GM21786 (cell line): ENCODE measurements at regions not wholly inside any gene's neighbourhood (a gene's known extent, or its start where the extent isn't known, plus 50 kb on each side); places are given as distances from the start of the nearest gene placed in this dataset.

Experiments used
- ATAC-seq: cut with Tn5 transposase; IDR thresholded peaks from one replicate; pipeline ENCODE4 v1.9.1; 2021; ENCODE audit not compliant: unreplicated experiment

- ATAC-seq, result no peak
Measured at GRCh38 chr3:170732660-170733245, 137.2 kb downstream of the RPL22L1 start.

- no peak for ATAC-seq
Measured at GRCh38 chr3:170731281-170731680, 138.7 kb downstream of the RPL22L1 start.

GRCh38 chr3:170730071-170730812 is 139.8 kb downstream of the RPL22L1 start:
- ATAC-seq, result no peak

- ATAC-seq, result no peak
Measured at GRCh38 chr3:170728181-170728580, 141.8 kb downstream of the RPL22L1 start.

DNA sequence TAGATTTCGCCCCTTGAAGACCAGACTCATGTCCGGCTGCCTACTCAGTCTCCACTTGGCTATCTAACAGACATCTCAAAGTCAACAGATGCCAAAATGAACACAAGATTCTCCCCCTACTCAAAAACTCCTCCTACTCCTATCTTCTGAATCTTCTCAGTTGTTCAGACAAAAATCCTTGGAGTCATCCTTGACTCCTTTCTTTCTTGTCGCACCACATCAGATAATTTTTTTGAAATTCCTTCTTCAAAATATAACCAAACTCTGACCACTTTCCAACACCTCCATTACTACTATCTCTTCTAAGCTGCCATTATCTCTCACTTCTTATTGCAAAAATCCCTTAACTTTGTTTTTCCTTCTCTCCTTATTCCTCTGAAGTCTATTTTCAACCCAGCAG is 141.9 kb upstream of the SLC7A14 start:
- ATAC-seq, result no peak

DNA sequence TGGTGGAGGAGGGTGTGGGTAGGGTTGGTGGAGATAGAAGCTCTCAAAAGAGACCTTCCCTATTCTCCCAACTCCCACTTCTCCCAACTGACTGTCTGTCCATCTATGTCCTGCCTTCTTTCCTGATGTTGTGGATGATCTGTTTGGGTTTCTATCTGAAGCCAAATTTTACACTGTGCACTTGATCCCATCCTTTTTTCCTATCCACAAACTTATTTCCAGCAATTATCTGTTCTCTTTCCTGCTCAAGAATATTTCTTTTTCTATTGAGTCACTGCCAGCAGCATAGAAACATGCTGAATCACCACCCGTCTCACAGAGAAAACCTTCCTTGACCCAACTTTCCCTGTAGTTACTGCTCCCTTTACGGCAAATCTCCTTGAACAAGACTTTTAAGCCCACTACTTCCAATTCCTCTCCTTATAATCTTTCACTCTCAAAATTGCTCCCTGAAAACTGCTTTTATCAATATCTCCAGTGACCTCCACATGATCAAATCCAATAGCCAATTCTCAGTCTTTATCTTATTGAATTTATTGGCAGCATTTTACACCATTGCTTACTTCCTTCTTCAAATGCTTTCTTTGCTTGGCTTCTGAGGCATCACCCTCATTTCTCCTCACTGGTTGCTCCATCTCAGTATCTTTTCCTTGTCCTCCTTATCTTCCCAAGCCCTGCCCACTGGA is 141.2 kb upstream of the SLC7A14 start:
- no peak for ATAC-seq

DNA sequence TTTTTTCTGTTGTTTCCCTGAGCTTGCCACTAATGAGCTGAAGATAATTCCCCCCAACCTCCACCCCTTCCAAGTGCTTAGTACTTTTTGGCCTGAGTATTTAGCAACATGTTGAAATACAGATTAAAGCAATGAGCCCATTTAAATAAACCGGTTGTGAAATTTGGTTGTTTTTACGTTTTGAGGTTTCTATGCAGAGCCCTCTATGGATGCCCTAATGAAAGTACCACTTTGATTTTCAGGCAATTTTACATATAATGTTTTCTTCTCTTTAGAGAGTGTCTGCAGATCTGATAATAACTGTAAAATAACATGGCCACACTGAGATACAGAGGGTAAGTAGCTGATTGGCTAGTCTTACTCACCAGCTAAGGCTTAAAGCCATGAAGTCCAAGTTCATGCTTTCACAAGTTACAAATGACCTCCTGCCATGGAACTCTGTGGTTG is 139.4 kb upstream of the SLC7A14 start:
- no peak for ATAC-seq

GRCh38 chr3:170724599-170725280 is 138.9 kb upstream of the SLC7A14 start:
- no peak for ATAC-seq

GRCh38 chr3:170723241-170723640 is 137.4 kb upstream of the SLC7A14 start:
- ATAC-seq, result no peak

DNA sequence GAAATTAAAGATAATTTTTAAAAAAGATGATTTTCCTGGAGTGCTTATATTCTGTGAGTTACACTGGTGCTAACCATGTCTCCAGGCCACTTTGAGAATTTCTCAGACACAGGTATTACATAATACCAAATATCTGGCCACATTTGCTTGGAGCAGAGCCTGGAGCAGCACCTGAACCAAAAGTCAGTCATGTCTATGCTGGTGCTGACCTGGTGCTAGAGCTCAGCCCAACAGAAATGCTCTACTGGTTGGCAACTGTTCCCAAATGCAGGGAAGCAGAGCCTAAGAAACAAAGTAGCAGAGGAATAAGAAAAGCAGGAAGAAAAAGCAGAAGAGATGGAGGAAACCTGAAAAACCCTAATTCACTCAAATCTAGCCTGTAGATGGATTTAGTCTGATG is 135.7 kb upstream of the SLC7A14 start:
- ATAC-seq, result no peak

DNA sequence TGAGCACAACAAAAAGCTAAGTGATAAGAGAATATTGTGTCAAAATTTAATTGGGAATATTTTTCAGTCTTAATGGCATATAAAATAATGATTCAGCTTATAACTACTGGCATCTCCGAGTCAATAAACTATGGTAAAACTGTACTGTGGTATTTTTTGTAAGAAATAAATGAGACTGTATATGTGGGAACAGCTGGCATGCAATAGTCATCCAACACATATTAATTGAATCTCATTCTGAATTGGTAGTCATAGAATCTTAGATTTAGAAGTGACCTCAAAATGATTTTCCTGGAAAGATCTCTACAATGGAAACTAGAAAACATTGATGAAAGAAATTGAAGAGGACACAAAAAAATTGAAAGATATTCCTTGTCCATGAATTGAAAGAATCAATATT is 133.4 kb upstream of the SLC7A14 start:
- no peak for ATAC-seq

- ATAC-seq, result no peak
Measured at GRCh38 chr3:170718848-170719247, 133.0 kb upstream of the SLC7A14 start.

DNA sequence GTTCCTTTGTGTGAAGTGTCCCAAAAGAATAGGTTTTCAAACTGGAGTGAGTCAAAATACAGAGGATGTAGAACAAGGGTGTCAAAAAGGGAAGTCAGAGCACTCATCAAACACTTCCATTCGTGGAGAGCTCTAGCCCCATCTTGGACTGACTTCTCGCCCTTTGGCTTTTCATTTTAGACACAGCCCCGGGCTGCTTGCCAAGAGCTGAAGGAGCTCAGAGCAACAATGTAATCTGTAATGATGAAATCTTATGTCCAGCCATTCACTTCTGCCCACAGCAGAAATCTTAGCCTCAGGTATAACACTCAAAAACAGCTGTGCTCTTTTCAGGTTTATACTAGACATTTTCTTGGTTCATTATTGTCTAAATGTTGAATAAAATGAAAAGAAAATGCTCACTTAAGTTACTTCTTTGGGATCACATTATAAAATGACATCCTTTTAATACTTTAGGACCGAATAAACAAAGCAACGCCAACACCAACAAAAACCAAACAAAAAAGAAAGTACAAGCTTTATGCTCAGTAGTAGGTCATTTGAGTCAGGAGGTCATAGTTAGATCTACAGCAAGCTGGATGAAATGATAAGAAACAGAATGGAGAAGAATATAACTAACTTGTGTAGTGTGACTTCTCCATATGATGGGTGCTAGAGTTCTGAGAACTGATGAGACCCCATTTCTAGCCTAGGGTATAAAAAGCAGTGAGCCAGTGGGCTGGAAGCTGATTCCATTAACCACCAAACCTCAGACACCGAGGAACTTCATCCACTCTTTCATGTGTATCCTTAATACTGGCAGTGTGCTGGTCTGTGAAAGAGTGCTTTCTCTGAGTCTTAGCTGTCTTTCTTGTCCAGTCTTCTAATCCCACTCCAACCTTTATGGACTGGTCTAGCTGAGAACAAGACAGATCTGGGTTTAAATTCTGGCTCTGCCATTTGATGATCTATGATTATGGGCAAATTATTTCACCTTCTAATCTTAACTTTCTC is 131.8 kb upstream of the SLC7A14 start:
- ATAC-seq, result no peak

GRCh38 chr3:170716172-170716805 is 130.4 kb upstream of the SLC7A14 start:
- ATAC-seq, result no peak

DNA sequence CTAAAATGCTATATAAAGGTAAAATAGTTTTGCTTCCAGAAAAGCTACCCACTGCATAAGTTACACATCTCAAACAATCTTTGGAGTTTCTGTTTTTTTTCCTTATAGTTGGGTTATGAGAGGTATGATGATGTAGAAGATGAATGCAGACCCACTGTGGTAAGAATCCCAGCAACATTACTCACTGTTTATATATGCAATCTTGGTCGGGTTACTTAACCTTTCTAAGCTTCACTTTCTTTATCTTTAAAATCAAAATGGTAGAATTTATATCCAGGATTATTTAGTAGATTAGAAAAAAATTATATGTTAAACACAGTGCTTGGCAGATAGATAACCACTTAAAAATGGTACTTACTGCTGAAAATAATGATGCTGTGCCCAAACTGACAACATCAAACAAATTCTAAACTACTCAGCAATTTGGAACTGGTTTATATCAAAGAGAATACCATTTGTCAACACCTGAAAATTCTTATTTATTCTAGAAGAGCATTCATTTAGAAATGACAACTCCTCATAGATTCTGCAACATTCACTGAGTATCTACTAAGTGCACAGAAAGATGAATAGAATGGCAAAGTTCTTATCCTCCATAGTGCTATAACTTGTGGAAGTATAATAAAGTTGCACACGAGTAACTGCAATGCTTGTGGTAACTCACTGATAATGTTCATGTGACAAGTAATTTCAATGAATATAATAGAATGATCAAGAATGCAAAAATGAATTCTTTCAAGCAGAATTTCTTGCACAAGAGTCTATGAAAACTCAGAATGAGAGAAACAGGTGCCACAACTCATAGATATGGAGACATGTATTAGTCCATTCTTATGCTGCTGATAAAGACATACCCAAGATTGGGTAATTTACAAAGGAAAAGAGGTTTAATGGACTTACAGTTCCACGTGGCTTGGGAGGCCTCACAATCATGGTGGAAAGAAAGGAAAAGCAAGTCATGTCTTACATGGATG is 129.0 kb upstream of the SLC7A14 start:
- ATAC-seq, result no peak

- no peak for ATAC-seq
Measured at GRCh38 chr3:170714122-170714521, 128.2 kb upstream of the SLC7A14 start.

GRCh38 chr3:170713653-170714052 is 127.8 kb upstream of the SLC7A14 start:
- no peak for ATAC-seq

- no peak for ATAC-seq
Measured at GRCh38 chr3:170712798-170713197, 126.9 kb upstream of the SLC7A14 start.

DNA sequence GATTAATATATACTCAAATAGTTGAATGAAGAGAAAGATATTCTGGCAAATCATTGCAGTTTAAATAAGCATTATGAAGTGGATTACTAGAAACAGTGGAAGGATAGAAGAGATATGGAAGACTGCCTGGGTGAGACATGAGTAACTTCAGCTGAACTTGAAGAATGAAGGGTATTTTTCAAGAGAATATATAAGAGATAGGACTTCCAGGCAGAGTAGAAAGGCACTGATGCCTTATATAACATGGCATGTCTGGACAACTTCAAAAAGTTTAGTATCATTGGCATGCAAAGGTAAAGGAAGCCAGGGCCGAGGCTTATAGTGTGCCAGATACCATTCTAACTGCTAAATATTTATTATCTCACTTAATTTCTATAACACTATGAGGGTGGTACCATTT is 126.5 kb upstream of the SLC7A14 start:
- no peak for ATAC-seq
